ENCODE measurements at regions not wholly inside any gene's neighbourhood (a gene's known extent, or its start where the extent isn't known, plus 50 kb on each side); places are given as distances from the start of the nearest gene placed in this dataset.
"Not testable (repeated sequence)": the region's sequence is repeated elsewhere in the genome, so short reads cannot be mapped to it uniquely, and the experiment has no call there.

GRCh38 chr4:31194823-31195222, 474.7 kb downstream of the PCDH7 start:
- Histone ChIP-seq H3K9me2 (replicated peaks; ENCODE audit: low read depth, low read length) (no peaks in the 10 kb centered on the region), H4K20me1 (ENCODE audit: insufficient read depth, low read length, poor library complexity, severe bottlenecking) (no peaks in the 10 kb centered on the region), H3K4me1 (ENCODE audit: insufficient read depth, low read length, poor library complexity, severe bottlenecking) (no peaks in the 10 kb centered on the region), H3K79me2 (ENCODE audit: insufficient read depth, low read length) (no peaks in the 10 kb centered on the region), H3K36me3 (ENCODE audit: insufficient read depth, low read length) (no peaks in the 10 kb centered on the region), H3F3A (ENCODE audit: low read depth) (no peaks in the 10 kb centered on the region), H3K27me3 (ENCODE audit: insufficient read depth, low read length, poor library complexity, severe bottlenecking) (no peaks in the 10 kb centered on the region), H2AFZ (ENCODE audit: low read length) (no peak overlapping the region), H3K9ac (ENCODE audit: low read depth, low read length, poor library complexity, severe bottlenecking) (no peak overlapping the region), H3K9me3 (ENCODE audit: insufficient read depth, low read depth, low read length) (no peaks in the 10 kb centered on the region; the same call in 1 of the 2 replicates), H3K4me2 (ENCODE audit: low read depth, low read length, poor library complexity, severe bottlenecking) (no peak overlapping the region), H3K4me3 (ENCODE audit: low read length, poor library complexity, severe bottlenecking) (no peak overlapping the region)
- no peak for TF ChIP-seq CTCF (conservative IDR thresholded peaks at IDR 0.05; ENCODE audit: low read length)
- no peak for TF ChIP-seq EZH2phosphoT487 (IDR thresholded peaks at IDR 0.05; ENCODE audit: borderline replicate concordance)

DNA sequence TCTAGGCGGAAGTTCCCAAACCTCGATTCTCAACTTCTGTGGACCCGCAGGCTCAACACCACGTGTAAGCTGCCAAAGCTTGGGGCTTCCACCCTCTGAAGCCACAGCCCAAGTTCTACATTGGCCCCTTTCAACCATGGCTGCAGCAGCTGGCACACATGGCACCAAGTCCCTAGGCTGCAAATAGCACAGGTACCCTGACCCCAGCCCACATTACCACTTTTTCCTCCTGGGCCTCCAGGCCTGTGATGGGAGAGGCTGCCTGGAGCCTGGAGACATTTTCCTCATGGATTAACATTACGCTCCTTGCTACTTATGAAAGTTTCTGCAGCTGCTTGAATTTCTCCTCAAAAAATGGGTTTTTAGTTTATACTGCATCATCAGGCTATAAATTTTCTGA, 479.5 kb downstream of the PCDH7 start:
- no peaks in the 10 kb centered on the region for H3K27me3 ChIP-seq (ENCODE audit: insufficient read depth, low read length, poor library complexity, severe bottlenecking)
- no peaks in the 10 kb centered on the region for H3K4me1 ChIP-seq (ENCODE audit: insufficient read depth, low read length, poor library complexity, severe bottlenecking)
- TF ChIP-seq CTCF (conservative IDR thresholded peaks at IDR 0.05; ENCODE audit: low read length), result no peak
- TF ChIP-seq EZH2phosphoT487 (IDR thresholded peaks at IDR 0.05; ENCODE audit: borderline replicate concordance), result no peak
- no peaks in the 10 kb centered on the region for H3K9me2 ChIP-seq (replicated peaks; ENCODE audit: low read depth, low read length)
- H3F3A ChIP-seq (ENCODE audit: low read depth), result no peaks in the 10 kb centered on the region
- no peaks in the 10 kb centered on the region; the same call in 1 of the 2 replicates for H3K9me3 ChIP-seq (ENCODE audit: insufficient read depth, low read depth, low read length)
- no peak overlapping the region for H3K9ac ChIP-seq (ENCODE audit: low read depth, low read length, poor library complexity, severe bottlenecking)
- H2AFZ ChIP-seq (ENCODE audit: low read length), result no peak overlapping the region
- no peak overlapping the region for H3K4me3 ChIP-seq (ENCODE audit: low read length, poor library complexity, severe bottlenecking)
- H3K4me2 ChIP-seq (ENCODE audit: low read depth, low read length, poor library complexity, severe bottlenecking), result no peak overlapping the region
- no peaks in the 10 kb centered on the region for H3K79me2 ChIP-seq (ENCODE audit: insufficient read depth, low read length)
- H4K20me1 ChIP-seq (ENCODE audit: insufficient read depth, low read length, poor library complexity, severe bottlenecking), result no peaks in the 10 kb centered on the region
- H3K36me3 ChIP-seq (ENCODE audit: insufficient read depth, low read length), result no peaks in the 10 kb centered on the region

DNA sequence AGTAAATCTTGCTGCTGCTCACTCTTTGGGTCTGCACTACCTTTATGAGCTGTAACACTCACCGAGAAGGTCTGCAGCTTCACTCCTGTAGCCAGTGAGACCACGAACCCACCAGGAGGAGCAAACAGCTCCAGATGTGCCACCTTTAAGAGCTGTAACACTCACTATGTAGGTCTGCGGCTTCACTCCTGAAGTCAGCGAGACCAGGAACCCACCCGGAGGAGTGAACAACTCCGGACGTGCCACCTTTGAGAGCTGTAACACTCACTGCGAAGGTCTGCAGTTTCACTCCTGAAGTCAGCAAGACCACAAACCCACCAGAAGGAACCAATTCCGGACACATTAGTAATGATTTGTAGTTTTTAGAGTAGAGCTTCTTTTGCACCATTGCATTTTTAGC, 481.9 kb downstream of the PCDH7 start:
- not testable (repeated sequence) for H3K27me3 ChIP-seq (ENCODE audit: insufficient read depth, low read length, poor library complexity, severe bottlenecking)

DNA sequence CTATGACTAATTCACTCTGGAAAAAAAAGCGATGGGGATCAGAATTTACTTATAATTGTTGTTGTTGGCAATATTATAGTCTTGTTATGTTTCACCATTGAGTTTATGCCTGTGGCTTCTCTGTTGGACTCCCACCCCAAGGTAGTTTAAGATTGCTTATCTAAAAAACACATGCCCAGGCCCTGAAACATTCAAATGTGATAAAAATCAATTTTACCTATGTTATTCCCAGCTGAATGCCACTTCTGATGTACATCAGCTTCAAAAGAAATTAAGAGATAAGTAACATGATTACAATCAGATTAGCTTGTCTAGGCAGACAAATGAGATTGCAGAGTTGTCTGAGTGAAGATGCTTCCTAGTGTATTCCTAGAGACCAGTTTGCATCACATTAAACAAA, 484.7 kb downstream of the PCDH7 start:
- no peak overlapping the region for H3K9ac ChIP-seq (ENCODE audit: low read depth, low read length, poor library complexity, severe bottlenecking)
- TF ChIP-seq EZH2phosphoT487 (IDR thresholded peaks at IDR 0.05; ENCODE audit: borderline replicate concordance), result no peak
- TF ChIP-seq CTCF (conservative IDR thresholded peaks at IDR 0.05; ENCODE audit: low read length), result no peak
- H3K9me3 ChIP-seq (ENCODE audit: insufficient read depth, low read depth, low read length), result no peaks in the 10 kb centered on the region
- no peaks in the 10 kb centered on the region for H3K27me3 ChIP-seq (ENCODE audit: insufficient read depth, low read length, poor library complexity, severe bottlenecking)
- H3K4me1 ChIP-seq (ENCODE audit: insufficient read depth, low read length, poor library complexity, severe bottlenecking), result no peaks in the 10 kb centered on the region
- no peaks in the 10 kb centered on the region for H3K36me3 ChIP-seq (ENCODE audit: insufficient read depth, low read length)
- H4K20me1 ChIP-seq (ENCODE audit: insufficient read depth, low read length, poor library complexity, severe bottlenecking), result no peaks in the 10 kb centered on the region
- no peak overlapping the region for H3K4me3 ChIP-seq (ENCODE audit: low read length, poor library complexity, severe bottlenecking)
- no peak overlapping the region for H2AFZ ChIP-seq (ENCODE audit: low read length)
- H3K9me2 ChIP-seq (replicated peaks; ENCODE audit: low read depth, low read length), result no peaks in the 10 kb centered on the region
- no peaks in the 10 kb centered on the region for H3F3A ChIP-seq (ENCODE audit: low read depth)
- H3K79me2 ChIP-seq (ENCODE audit: insufficient read depth, low read length), result no peaks in the 10 kb centered on the region
- H3K4me2 ChIP-seq (ENCODE audit: low read depth, low read length, poor library complexity, severe bottlenecking), result no peak overlapping the region

More for the DNA sequence above, 481.9 kb downstream of the PCDH7 start:
- H3K4me3 ChIP-seq (ENCODE audit: low read length, poor library complexity, severe bottlenecking); H3K4me1 ChIP-seq (ENCODE audit: insufficient read depth, low read length, poor library complexity, severe bottlenecking); H4K20me1 ChIP-seq (ENCODE audit: insufficient read depth, low read length, poor library complexity, severe bottlenecking); H2AFZ ChIP-seq (ENCODE audit: low read length); H3K4me2 ChIP-seq (ENCODE audit: low read depth, low read length, poor library complexity, severe bottlenecking); H3K79me2 ChIP-seq (ENCODE audit: insufficient read depth, low read length); H3K9me3 ChIP-seq (ENCODE audit: insufficient read depth, low read depth, low read length); H3F3A ChIP-seq (ENCODE audit: low read depth); H3K9ac ChIP-seq (ENCODE audit: low read depth, low read length, poor library complexity, severe bottlenecking); H3K9me2 ChIP-seq (replicated peaks; ENCODE audit: low read depth, low read length); H3K36me3 ChIP-seq (ENCODE audit: insufficient read depth, low read length): not testable (repeated sequence)

Measured in Loucy (cell line).